Mammary epithelial cell (primary cell): ENCODE measurements at regions not wholly inside any gene's neighbourhood (a gene's known extent, or its start where the extent isn't known, plus 50 kb on each side); places are given as distances from the start of the nearest gene placed in this dataset.

Source experiments
- EZH2 ChIP-seq: IDR thresholded peaks from 2 replicates; pipeline ENCODE4 v1.6.1; 2012; ENCODE audit warnings: low read length, inconsistent platforms, borderline replicate concordance
- TF ChIP-seq, protein P1 (sequence below), 2 donors: IDR thresholded peaks in 1 of 2; conservative IDR thresholded peaks in 1 of 2; 2 replicates each; pipeline ENCODE4 v1.5.1; 2011 to 2012; ENCODE audit warnings: inconsistent platforms in 2 of 2, low read length in 2 of 2, mild to moderate bottlenecking in 2 of 2, control low read depth in 1 of 2, low read depth in 1 of 2; ENCODE audit not compliant: insufficient read depth in 1 of 2; ENCODE audit errors: extremely low read depth in 1 of 2

DNA sequence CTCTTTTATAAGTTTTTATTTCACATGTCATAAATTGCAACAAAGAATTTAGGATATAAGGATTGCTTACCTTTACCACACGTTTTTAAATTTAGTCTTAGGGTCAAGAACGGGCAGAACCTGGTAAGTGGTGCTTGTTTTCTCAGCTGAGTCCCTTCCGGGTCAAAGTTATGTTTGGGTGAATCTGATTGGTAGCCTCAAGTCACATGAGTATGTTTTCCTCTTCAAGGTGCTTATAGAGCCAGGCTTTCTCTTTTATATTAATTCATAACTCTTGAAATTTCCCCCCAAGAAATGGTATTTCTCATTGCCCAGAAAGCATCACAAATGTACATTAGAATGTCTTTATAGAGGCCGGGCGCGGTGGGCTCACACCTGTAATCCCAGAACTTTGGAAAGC, 415.7 kb upstream of the ROBO2 start:
- TF ChIP-seq, protein P1, sequence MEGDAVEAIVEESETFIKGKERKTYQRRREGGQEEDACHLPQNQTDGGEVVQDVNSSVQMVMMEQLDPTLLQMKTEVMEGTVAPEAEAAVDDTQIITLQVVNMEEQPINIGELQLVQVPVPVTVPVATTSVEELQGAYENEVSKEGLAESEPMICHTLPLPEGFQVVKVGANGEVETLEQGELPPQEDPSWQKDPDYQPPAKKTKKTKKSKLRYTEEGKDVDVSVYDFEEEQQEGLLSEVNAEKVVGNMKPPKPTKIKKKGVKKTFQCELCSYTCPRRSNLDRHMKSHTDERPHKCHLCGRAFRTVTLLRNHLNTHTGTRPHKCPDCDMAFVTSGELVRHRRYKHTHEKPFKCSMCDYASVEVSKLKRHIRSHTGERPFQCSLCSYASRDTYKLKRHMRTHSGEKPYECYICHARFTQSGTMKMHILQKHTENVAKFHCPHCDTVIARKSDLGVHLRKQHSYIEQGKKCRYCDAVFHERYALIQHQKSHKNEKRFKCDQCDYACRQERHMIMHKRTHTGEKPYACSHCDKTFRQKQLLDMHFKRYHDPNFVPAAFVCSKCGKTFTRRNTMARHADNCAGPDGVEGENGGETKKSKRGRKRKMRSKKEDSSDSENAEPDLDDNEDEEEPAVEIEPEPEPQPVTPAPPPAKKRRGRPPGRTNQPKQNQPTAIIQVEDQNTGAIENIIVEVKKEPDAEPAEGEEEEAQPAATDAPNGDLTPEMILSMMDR (conservative IDR thresholded peaks at IDR 0.05 in 1 of 2, IDR thresholded peaks at IDR 0.05 in 1 of 2; ENCODE audit: extremely low read depth in 1 of 2, insufficient read depth in 1 of 2, low read depth in 1 of 2, low read length in 2 of 2), result no peak
- TF ChIP-seq EZH2, result no peak
